ENCODE measurements at regions not wholly inside any gene's neighbourhood (a gene's known extent, or its start where the extent isn't known, plus 50 kb on each side); places are given as distances from the start of the nearest gene placed in this dataset.
"Not testable (repeated sequence)": the region's sequence is repeated elsewhere in the genome, so short reads cannot be mapped to it uniquely, and the experiment has no call there.

DNA sequence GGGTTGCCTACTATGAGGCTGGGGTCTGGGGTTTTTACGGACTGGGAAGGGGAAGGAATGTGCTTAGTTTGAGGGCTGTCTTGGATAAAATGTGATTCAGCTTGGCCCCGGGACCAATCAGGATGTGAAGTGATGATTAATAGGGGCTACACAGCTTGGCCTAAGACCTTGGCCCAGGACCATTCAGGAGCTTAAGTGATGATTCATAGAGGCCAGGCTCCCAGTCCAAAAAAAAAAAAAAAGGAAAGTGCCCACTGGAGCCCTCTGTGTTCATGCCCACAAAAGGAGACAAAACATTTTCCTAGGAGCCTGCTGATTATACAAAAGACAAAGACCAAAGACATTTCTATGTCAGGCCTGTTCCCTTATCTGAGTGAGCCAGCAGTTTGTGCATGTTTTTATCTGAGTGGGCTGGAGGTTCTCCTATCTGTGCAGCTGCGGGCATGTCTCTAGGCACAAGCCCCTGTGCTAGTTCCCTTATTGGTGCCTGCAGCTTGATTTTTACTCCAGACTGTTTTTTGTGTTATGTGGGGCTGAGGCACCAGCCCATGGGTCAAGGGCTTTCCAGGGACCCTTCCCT, 898.2 kb upstream of the GOT2 start:
- no peak overlapping the region for H3K4me3 ChIP-seq (ENCODE audit: low read depth, low read length)
- TF ChIP-seq, protein P1, sequence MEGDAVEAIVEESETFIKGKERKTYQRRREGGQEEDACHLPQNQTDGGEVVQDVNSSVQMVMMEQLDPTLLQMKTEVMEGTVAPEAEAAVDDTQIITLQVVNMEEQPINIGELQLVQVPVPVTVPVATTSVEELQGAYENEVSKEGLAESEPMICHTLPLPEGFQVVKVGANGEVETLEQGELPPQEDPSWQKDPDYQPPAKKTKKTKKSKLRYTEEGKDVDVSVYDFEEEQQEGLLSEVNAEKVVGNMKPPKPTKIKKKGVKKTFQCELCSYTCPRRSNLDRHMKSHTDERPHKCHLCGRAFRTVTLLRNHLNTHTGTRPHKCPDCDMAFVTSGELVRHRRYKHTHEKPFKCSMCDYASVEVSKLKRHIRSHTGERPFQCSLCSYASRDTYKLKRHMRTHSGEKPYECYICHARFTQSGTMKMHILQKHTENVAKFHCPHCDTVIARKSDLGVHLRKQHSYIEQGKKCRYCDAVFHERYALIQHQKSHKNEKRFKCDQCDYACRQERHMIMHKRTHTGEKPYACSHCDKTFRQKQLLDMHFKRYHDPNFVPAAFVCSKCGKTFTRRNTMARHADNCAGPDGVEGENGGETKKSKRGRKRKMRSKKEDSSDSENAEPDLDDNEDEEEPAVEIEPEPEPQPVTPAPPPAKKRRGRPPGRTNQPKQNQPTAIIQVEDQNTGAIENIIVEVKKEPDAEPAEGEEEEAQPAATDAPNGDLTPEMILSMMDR (IDR thresholded peaks at IDR 0.05; ENCODE audit: control insufficient read depth, extremely low read depth, insufficient read depth) = no peak
- no peak for DNase-seq (ENCODE audit: low read depth)

GRCh38 chr16:59624381-59624780, 890.3 kb upstream of the GOT2 start:
- H3K4me3 ChIP-seq (ENCODE audit: low read depth, low read length); DNase-seq (ENCODE audit: low read depth): not testable (repeated sequence)

GRCh38 chr16:59614466-59615240, 880.5 kb upstream of the GOT2 start:
- DNase-seq (ENCODE audit: low read depth) = no peak
- TF ChIP-seq, protein P1 (IDR thresholded peaks at IDR 0.05; ENCODE audit: control insufficient read depth, extremely low read depth, insufficient read depth) = no peak
- H3K4me3 ChIP-seq (ENCODE audit: low read depth, low read length) = no peak overlapping the region

GRCh38 chr16:59612910-59613620, 878.9 kb upstream of the GOT2 start:
- not testable (repeated sequence) for DNase-seq (ENCODE audit: low read depth); H3K4me3 ChIP-seq (ENCODE audit: low read depth, low read length)

- TF ChIP-seq, protein P1 (IDR thresholded peaks at IDR 0.05; ENCODE audit: control insufficient read depth, extremely low read depth, insufficient read depth) = no peak
- DNase-seq (ENCODE audit: low read depth) = no peak
- H3K4me3 ChIP-seq (ENCODE audit: low read depth, low read length) = no peak overlapping the region
These were observed 878.0 kb upstream of the GOT2 start for GRCh38 chr16:59612094-59612493.

GRCh38 chr16:59611556-59611955, 877.4 kb upstream of the GOT2 start:
- DNase-seq (ENCODE audit: low read depth) = no peak
- no peak overlapping the region for H3K4me3 ChIP-seq (ENCODE audit: low read depth, low read length)
- TF ChIP-seq, protein P1 (IDR thresholded peaks at IDR 0.05; ENCODE audit: control insufficient read depth, extremely low read depth, insufficient read depth) = no peak

GRCh38 chr16:59605706-59606105, 871.6 kb upstream of the GOT2 start:
- TF ChIP-seq, protein P1 (IDR thresholded peaks at IDR 0.05; ENCODE audit: control insufficient read depth, extremely low read depth, insufficient read depth) = no peak
- DNase-seq (ENCODE audit: low read depth) = no peak
- H3K4me3 ChIP-seq (ENCODE audit: low read depth, low read length) = no peak overlapping the region

Measured in LNCaP clone FGC (cell line).